Fibroblast of skin of abdomen (primary cell): ENCODE measurements at regions not wholly inside any gene's neighbourhood (a gene's known extent, or its start where the extent isn't known, plus 50 kb on each side); places are given as distances from the start of the nearest gene placed in this dataset.

Source experiments
- DNase-seq: peaks from one replicate; pipeline ENCODE4 v3.0.0-alpha.2; 2013

DNA sequence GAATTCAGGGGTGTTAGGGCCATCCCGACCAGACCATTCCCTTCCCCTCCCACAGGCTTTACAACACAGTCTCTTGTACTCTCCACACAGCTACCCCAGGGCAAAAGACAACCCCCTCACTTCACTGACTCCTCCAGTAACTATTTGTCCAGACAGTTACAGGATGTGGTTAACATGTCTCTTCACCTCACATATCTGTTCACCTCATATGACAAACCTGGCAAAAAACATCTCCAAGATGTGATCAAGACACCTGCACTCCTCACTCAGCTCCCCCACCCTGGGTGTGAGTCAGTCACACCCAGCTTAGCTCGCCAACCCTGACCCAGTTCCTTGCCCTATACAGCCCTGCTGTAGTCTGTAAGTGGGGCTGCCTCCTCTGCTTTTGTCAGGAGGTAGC lies 490.5 kb upstream of the CHRM3 start:
- no peak for DNase-seq

- DNase-seq, result no peak
Observed at GRCh38 chr1:238892612-238893011, 493.8 kb upstream of the CHRM3 start.

DNA sequence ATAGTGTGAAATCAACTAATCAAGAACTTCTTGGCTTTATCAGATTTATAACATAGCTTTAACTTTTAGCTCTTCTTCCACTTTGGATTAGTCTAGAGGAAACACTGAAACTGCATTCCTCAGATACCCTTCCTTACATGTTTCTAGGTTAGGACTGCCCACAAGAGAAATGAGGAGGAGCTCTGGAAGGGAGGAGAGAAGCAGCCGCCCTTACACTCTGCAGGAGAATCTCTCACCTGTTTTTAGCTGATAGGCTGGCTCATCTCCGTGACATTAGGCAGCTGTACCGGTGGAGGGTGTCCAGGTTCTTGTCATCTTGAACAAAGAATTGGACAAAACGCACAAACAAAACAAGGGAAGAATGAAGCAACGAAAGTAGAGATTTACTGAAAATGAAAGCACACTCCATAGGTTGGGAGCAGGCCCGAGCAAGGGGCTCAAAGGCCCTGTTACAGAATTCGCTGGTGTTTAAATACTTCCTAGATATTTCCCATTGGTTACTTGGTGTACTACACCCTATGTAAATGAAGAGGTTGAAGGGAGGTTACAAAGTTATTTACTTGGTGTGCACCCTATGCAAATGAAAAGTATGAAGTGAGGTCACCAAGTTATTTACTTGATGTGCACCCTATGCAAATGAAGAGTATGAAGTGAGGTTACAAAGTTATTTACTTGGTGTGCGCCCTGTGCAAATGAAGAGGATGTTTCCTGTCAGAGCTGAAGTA lies 524.9 kb upstream of the CHRM3 start:
- no peak for DNase-seq

DNA sequence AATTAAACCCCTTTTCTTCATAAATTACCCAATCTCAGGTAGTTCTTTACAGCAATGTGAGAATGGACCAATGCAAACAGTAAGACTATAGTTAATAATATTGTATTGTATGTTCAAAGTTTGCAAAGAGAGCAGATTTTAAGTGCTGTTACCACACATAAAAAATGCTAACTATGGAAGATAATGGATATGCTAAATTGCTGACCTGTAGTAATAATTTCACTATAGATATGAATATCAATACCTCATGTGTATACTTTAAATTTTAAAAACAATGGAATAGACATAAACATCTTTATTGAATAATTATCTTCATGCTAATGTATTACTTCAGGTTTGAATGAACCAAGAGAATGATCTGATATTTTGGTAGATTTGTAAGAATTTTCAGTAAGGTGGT lies 552.4 kb upstream of the CHRM3 start:
- DNase-seq, result no peak

DNA sequence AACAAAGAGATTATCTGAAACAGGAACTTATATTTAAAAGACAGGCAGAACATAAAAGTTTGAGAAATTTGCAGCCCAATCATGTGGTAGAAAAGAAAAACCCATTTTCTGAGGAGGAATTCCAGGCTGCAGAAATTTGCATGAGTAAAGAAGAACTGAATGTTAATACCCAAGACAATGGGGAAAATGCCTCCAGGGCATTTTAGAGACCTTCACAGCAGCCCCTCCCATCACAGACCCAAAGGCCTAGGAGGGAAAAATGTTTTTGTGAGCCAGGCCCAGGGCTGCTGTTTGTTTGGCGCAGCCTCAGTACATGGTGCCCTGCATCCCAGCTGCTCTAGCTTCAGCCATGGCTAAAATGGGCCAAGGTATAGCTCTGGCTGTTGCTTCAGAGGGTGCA lies 554.3 kb upstream of the CHRM3 start:
- no peak for DNase-seq

DNA sequence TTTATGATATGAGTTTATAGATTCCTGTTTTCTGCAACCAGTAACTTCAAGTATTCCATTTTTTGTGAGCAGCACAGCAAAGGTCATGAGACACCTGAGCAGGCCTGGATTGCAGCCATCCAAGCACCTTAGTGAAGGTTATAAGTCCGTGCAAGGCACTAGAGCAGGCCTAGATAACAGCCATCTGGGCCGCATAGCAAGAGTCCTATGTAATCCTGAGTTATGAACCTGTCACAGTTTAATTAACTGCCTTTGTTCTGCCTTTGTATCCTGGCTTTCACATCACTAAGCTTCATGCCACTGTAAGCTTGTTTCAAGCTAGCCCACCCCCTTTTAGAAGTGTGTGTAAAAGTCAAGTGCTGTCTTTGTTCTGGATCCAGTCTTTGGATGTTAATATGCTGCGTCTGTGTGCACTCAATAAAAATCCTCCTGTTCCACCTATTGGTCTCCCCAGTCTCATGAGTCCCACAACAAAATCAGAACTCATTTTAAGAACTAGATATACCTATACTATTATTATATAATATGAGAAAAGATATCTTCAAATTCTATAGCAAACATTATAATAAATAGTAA lies 556.2 kb upstream of the CHRM3 start:
- DNase-seq, result no peak

DNA sequence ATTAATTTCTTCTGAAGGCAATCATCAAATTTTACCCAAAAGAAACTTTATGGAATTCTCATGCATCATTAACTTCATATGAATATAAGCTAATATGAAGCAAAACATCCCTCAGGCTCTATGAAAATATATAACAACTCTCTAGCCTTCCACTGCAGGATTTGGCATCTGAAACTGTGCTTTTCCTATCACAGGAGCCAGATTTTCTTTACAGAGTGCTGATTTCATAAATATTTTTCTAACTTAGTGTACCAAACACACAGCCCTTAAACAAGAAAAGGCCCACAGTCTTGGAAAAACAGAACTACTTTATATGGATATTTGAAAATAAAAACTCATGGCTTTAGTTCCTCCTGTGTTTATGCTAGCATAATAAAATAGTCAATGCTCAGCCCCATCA lies 559.5 kb upstream of the CHRM3 start:
- DNase-seq, result no peak

DNA sequence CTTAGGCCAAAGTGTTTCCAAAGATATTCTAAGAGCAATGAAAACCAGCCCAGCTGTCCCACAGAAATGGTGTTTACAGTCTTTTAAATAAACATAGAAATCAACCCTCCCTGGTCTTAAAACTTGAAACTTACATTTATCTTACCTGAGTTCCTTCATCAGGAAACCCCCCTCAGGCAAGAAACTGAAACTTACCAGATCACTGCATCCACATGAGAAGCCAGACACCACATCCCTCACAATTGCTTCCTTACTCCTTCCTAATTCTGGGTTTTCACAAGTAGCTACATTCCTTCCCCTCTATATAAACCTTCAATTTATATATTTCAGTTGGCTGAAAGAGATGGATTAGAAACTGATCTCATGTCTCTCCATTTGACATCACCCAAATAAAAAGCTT lies 563.0 kb upstream of the CHRM3 start:
- DNase-seq, result no peak

- peak; percentile 26 for DNase-seq
Observed at GRCh38 chr1:238811211-238811879, 575.0 kb upstream of the CHRM3 start.

GRCh38 chr1:238790882-238791281 lies 595.5 kb upstream of the CHRM3 start:
- no peak for DNase-seq

DNA sequence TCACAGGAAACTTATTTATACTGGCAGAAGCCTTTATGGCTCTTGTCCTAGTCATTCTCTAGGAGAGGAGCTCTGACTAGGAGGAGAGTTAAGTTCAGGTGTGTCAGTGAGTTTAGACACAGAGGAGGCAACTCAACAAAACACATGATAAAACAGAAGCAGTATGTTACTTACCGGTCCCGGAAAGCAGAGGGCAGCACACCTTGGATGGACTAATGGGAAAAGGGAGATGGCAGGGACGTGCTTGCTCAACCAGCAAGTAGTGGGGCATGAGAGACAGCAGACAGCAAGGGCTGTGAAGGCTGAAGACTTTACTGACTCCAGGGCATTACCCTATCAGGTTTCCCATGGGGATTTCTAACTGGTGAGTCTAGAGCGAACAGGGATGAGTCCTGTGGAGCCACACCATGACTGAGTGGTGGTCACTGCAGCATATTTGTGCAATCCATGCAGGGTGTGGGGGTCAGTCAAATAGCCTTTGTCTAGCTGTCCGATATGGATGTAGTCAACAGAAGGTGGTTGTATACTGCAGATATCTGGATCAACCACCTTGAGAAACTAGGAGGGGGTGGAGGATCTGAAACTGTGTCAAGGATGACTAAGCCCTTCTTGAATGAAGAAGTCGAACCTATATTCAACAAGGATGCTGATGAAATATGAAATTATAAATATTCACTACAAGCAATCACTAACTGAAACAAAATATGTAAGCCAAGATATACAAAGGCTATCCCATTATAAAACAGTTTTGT lies 596.3 kb upstream of the CHRM3 start:
- no peak for DNase-seq

- no peak for DNase-seq
Observed at GRCh38 chr1:238787471-238787870, 598.9 kb upstream of the CHRM3 start.

DNA sequence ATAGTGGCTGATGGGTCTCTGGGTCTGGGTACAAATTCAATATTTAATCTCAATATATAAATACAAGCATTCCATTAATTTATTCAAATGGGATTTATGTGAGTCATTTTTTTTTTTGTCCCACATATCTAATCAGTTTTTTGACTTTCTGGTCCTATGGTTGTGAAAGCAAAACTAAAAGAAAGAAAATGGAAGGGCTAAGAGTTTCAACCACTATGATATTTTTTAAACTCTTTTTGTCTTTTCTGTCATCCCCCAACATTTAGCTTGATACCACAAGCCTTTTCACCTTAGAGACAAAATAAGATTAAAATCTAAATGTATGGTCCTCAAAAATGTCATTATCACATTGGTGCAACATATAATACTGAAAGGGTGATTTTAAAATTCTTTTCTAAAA lies 602.7 kb upstream of the CHRM3 start:
- no peak for DNase-seq

DNA sequence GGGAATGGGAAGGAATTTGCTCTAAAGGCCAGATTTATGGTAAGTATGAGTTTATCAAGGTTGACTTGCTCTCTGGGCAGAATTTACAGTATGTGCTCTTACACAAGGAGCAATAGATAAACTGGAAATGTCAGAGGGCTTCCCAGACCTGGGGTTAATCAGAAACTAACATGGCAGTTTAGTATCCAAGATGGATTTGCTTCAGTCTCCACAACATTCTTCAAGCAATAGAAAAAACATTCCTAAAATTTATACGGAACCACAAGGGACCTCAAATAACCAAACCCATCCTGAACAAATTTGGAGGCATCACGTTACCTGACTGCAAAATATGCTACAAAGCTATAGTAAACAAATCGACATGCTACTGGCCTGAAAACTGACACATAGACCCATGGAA lies 606.7 kb upstream of the CHRM3 start:
- peak; percentile 80 for DNase-seq

DNA sequence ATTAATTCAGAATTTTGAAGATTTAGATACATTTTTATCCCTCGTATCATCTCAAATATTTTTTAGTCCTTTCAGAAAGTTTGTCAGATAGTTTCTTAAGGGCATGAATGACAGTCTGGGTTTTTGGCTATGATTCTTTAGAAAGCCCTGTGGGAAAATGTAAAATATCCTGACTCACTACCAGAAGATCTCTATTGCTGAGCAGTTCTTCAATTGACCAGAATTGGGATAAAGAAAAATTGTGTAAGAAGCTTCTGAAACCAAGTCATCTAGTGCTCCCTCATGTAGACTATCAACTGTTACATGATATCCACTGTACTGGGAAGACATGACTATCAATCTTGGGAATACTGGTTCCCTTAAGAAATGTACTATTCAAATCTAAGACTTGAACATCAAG lies 608.3 kb upstream of the CHRM3 start:
- DNase-seq, result peak; percentile 50

GRCh38 chr1:238777551-238777950 lies 608.8 kb upstream of the CHRM3 start:
- DNase-seq, result peak; percentile 49

DNA sequence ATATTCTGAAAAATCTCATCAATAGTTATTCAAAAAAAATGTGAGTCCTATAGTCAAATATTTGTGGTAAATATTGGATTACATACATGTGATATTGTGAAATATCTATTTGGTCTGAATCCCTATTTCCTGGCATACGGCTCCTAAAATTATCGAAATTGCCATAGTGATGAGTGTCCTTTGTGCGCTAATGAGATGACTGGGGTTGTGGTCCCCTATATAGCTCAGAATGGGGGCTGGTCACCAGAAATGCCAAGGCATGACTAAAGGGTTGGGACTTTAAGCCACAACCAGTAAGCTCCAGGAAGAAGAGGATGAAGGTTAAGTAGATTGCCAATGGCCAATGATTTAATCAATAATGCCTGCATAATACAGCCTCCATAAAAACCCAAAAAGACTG lies 610.2 kb upstream of the CHRM3 start:
- no peak for DNase-seq

DNA sequence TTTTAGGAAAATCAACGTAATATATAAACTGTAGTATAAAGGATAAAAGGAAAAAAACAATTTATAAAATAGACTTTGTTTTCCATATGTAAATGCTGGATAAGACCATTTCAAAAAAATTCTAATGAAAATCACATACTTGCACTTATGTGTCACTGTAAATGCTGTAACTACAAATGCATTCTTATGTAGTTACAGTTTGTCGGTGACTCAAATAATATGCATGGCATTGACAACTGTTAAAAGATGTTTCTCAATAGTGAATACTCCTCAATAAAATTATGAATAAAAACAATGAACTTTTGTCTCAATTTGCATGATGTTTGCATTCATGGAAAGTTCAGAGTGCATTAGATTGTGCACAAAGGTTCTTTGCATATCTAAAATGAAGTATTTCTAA lies 614.0 kb upstream of the CHRM3 start:
- peak; percentile 69 for DNase-seq

- no peak for DNase-seq
Observed at GRCh38 chr1:238767321-238767720, 619.0 kb upstream of the CHRM3 start.

GRCh38 chr1:238764779-238765178 lies 621.6 kb upstream of the CHRM3 start:
- DNase-seq, result no peak

GRCh38 chr1:238753252-238753651 lies 633.1 kb upstream of the CHRM3 start:
- DNase-seq, result no peak

DNA sequence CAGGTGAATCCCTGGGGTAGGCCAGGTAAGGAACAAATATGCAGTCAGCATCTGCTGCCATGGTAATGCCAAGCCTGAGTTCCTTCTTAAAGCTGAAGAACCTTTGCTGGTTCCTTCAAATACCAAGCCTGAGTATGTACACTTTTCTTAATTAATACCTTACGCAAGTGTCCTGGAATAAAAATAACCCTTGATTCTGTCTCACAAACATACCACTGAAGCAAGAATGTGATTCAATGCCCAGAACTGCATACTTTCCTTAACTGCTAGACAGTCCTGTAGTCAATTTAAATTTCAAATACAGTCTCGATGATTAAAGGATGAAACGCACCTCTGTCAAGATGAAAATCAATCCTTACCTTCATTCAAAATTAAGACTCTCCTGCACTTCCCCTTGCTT lies 634.0 kb upstream of the CHRM3 start:
- peak; percentile 84 for DNase-seq

- no peak for DNase-seq
Observed at GRCh38 chr1:238745069-238745468, 641.3 kb upstream of the CHRM3 start.

DNA sequence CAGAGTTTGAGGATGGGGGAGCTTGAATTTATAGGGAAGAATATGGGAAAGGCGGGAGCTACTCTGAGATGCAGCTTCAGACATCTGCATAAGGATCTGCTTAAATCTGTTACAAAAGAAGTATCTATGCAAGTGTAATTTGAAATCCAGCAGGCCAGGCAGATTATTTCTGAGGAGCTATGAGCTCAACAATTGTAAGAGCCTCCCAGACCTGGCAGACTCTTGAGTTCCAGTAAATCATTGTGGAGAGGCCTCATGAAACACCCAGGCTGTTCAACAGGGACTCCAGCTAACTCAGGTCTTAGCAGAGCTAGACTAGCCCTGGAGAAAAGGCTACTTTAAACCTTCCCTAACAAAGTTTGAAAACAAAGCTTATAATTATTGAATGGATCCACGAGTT lies 647.5 kb upstream of the CHRM3 start:
- peak; percentile 62 for DNase-seq
